ENCODE measurements at regions not wholly inside any gene's neighbourhood (a gene's known extent, or its start where the extent isn't known, plus 50 kb on each side); places are given as distances from the start of the nearest gene placed in this dataset.

DNA sequence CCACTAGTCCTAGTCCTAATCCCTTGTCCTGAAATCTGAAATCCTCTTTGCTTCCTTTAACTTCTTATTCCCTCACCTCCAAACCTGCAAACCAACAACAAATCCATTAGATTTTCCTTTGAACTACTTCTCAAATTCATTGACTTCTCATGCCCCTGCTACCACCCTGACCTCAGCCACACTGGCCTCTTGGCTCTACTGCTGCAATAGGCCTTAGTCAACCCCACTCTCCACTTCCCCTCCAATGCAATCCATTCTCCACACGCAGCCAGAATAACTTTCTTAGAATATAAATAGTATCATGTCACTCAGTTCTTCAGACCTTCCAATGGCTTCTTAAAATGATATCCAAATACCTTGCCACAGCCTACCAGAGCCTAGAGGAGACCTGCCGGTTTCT, 131.1 kb upstream of the GADL1 start:
- ChIA-PET CTCF (no interaction called here), POLR2A (no interaction called here)
- H3K4me2 ChIP-seq, result no peak overlapping the region
- no peak overlapping the region for H3K4me3 ChIP-seq
- H3K4me1 ChIP-seq, result no peaks in the 10 kb centered on the region
- WGBS (ENCODE audit: missing lambda C conversion rate), result 31% methylated on average over 2 of the region's 2 CpGs
- ATAC-seq (no peak), DNase-seq (ENCODE audit: low read depth in 1 of 2, low spot score in 1 of 2) (no peak), FAIRE-seq (no peak)
- H3K9me3 ChIP-seq, result peaks cover 3% of the 10 kb centered on the region; the same call in 1 of the 3 replicates
- TF ChIP-seq TFCP2L1 (CRISPR knock-in tag; IDR thresholded peaks at IDR 0.05) (no peak), FOXS1 (CRISPR knock-in tag; IDR thresholded peaks at IDR 0.05) (no peak), HOXA7 (CRISPR knock-in tag; IDR thresholded peaks at IDR 0.05) (no peak), GATA3 (IDR thresholded peaks at IDR 0.05; ENCODE audit: borderline replicate concordance) (no peak), POLR2A (IDR thresholded peaks at IDR 0.05; ENCODE audit: low read length) (no peak), MAZ (IDR thresholded peaks at IDR 0.05; ENCODE audit: borderline replicate concordance, low read depth, low read length) (no peak), BHLHE40 (IDR thresholded peaks at IDR 0.05; ENCODE audit: low read depth, low read length) (no peak), RARB (CRISPR knock-in tag; IDR thresholded peaks at IDR 0.05) (no peak)
- TF ChIP-seq, protein P1, sequence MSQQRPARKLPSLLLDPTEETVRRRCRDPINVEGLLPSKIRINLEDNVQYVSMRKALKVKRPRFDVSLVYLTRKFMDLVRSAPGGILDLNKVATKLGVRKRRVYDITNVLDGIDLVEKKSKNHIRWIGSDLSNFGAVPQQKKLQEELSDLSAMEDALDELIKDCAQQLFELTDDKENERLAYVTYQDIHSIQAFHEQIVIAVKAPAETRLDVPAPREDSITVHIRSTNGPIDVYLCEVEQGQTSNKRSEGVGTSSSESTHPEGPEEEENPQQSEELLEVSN (IDR thresholded peaks at IDR 0.05; ENCODE audit: borderline replicate concordance, low read depth), result no peak
- TF ChIP-seq, protein P2, sequence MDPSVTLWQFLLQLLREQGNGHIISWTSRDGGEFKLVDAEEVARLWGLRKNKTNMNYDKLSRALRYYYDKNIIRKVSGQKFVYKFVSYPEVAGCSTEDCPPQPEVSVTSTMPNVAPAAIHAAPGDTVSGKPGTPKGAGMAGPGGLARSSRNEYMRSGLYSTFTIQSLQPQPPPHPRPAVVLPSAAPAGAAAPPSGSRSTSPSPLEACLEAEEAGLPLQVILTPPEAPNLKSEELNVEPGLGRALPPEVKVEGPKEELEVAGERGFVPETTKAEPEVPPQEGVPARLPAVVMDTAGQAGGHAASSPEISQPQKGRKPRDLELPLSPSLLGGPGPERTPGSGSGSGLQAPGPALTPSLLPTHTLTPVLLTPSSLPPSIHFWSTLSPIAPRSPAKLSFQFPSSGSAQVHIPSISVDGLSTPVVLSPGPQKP (IDR thresholded peaks at IDR 0.05; ENCODE audit: low read depth, low read length), result no peak
- no peak overlapping the region for H3K27ac ChIP-seq

DNA sequence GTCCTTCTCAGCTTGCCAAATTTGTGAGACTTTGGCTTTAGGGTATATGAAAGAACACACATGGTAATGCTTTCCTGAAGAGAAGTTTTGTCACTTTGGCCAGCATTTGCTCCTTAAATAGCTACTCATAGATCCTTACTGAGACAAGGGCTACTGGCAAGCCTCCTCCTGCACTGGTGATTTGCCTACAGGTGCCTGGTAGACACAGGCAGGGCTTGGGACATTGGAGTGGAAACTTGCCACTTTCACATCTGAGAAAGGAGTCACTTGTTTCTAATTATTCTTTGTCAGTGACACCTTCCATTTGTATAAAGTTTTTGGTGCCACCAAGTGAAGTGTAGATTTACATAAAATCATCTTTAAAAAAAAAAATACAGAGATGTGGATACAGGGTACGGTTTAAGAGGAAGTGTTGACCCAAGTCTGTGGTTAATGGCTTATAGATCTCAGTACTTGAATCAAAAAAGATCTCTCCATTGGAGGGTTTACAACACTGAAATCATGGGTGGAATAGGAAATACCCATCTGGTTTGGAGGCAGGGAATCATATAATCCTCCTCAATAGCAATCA, 132.8 kb upstream of the GADL1 start:
- no peak for TF ChIP-seq NPAS2 (CRISPR knock-in tag; IDR thresholded peaks at IDR 0.05; ENCODE audit: borderline replicate concordance)
- no peak for TF ChIP-seq ZC3H11A (IDR thresholded peaks at IDR 0.05)
- no peak for TF ChIP-seq GATA3 (IDR thresholded peaks at IDR 0.05; ENCODE audit: borderline replicate concordance)
- TF ChIP-seq FOSB (CRISPR knock-in tag; IDR thresholded peaks at IDR 0.05), result no peak
- no peak for TF ChIP-seq CBX2 (IDR thresholded peaks at IDR 0.05; ENCODE audit: borderline replicate concordance, low read depth)
- TF ChIP-seq FOSL2 (IDR thresholded peaks at IDR 0.05), result no peak
- no peak for TF ChIP-seq FOSL2 (CRISPR knock-in tag; IDR thresholded peaks at IDR 0.05)
- TF ChIP-seq, protein P1 (IDR thresholded peaks at IDR 0.05; ENCODE audit: borderline replicate concordance, low read depth), result no peak
- TF ChIP-seq, protein P3, sequence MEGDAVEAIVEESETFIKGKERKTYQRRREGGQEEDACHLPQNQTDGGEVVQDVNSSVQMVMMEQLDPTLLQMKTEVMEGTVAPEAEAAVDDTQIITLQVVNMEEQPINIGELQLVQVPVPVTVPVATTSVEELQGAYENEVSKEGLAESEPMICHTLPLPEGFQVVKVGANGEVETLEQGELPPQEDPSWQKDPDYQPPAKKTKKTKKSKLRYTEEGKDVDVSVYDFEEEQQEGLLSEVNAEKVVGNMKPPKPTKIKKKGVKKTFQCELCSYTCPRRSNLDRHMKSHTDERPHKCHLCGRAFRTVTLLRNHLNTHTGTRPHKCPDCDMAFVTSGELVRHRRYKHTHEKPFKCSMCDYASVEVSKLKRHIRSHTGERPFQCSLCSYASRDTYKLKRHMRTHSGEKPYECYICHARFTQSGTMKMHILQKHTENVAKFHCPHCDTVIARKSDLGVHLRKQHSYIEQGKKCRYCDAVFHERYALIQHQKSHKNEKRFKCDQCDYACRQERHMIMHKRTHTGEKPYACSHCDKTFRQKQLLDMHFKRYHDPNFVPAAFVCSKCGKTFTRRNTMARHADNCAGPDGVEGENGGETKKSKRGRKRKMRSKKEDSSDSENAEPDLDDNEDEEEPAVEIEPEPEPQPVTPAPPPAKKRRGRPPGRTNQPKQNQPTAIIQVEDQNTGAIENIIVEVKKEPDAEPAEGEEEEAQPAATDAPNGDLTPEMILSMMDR (IDR thresholded peaks at IDR 0.05), result no peak
- no peak for TF ChIP-seq HOXB13 (CRISPR knock-in tag; IDR thresholded peaks at IDR 0.05; ENCODE audit: low read depth)
- TF ChIP-seq, protein P4, sequence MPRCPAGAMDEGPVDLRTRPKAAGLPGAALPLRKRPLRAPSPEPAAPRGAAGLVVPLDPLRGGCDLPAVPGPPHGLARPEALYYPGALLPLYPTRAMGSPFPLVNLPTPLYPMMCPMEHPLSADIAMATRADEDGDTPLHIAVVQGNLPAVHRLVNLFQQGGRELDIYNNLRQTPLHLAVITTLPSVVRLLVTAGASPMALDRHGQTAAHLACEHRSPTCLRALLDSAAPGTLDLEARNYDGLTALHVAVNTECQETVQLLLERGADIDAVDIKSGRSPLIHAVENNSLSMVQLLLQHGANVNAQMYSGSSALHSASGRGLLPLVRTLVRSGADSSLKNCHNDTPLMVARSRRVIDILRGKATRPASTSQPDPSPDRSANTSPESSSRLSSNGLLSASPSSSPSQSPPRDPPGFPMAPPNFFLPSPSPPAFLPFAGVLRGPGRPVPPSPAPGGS (IDR thresholded peaks at IDR 0.05), result no peak
- no peak for TF ChIP-seq NFE2L2 (conservative IDR thresholded peaks at IDR 0.05; ENCODE audit: low read length)
- TF ChIP-seq POLR2AphosphoS2 (conservative IDR thresholded peaks at IDR 0.05; ENCODE audit: low read length), result no peak
- TF ChIP-seq CHD2 (IDR thresholded peaks at IDR 0.05; ENCODE audit: low read length, partially characterized antibody), result no peak
- no peak for DNase-seq (ENCODE audit: low read depth in 1 of 2, low spot score in 1 of 2)
- Histone ChIP-seq H3K9me3 (peaks cover 3% of the 10 kb centered on the region; the same call in 1 of the 3 replicates), H3K4me3 (no peak overlapping the region), H3K27ac (no peak overlapping the region), H3K4me1 (no peaks in the 10 kb centered on the region), H3K4me2 (no peak overlapping the region)
- ATAC-seq, result no peak
- FAIRE-seq, result no peak
- CTCF ChIA-PET, result interaction anchor here (1.3 kb wide), 1 partner anchor 9 kb away, joined by 5 read pairs; no protein-coding TSS in a partner anchor
- WGBS (ENCODE audit: missing lambda C conversion rate), result 14% methylated on average over 1 of the region's 1 CpG
- POLR2A ChIA-PET, result no interaction called here

Measured in A549 (cell line).